GM19025 (cell line): ENCODE measurements at regions not wholly inside any gene's neighbourhood (a gene's known extent, or its start where the extent isn't known, plus 50 kb on each side); places are given as distances from the start of the nearest gene placed in this dataset.
"Not testable (repeated sequence)": the region's sequence is repeated elsewhere in the genome, so short reads cannot be mapped to it uniquely, and the experiment has no call there.

Experiments
- ATAC-seq: cut with Tn5 transposase; IDR thresholded peaks from one replicate; pipeline ENCODE4 v1.9.1; 2021; ENCODE audit warnings: mild to moderate bottlenecking, low read depth, moderate library complexity; ENCODE audit not compliant: unreplicated experiment

- not testable (repeated sequence) for ATAC-seq
Measured at GRCh38 chr1:146381196-146381595, 152.4 kb upstream of the NOTCH2NLA start.

DNA sequence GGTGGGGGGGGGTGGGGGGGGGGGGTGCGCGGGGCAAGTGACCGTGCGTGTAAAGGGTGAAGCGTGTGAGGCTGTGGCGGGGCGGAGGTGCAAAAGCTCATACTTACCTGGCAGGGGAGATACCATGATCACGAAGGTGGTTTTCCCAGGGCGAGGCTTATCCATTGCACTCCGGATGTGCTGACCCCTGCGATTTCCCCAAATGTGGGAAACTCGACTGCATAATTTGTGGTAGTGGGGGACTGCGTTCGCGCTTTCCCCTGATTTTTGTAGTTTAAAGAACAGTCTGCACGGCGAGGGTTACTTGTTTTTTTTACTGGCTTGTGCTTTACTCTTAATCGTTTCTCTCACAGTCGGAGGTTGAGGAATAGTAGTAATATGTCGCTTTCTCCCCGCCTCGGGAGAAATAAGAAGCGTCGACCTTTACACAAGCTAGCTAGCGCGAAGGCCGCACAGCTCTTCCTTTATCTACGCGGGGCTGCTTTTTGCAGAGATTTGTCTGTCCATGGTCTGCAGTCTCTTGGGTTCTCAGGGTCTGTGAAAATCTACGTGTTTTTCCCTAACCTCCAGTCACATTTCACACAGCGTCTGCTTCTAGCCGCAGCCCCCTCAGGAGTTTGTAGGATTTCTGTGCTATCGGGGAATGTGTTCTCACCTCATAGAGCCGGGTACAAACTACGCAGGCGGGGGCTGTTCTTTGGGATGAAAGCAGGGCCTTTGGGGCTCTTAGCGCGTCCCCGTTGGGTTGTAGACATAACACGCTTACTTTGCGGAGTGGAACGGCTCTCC lies 148.1 kb upstream of the NOTCH2NLA start:
- peak; percentile 91 for ATAC-seq

- ATAC-seq: peak; percentile 57
Measured at GRCh38 chr1:146376309-146376707, 147.5 kb upstream of the NOTCH2NLA start.

- ATAC-seq: not testable (repeated sequence)
Measured at GRCh38 chr1:146375108-146375507, 146.3 kb upstream of the NOTCH2NLA start.

- not testable (repeated sequence) for ATAC-seq
Measured at GRCh38 chr1:146369940-146370339, 141.1 kb upstream of the NOTCH2NLA start.

GRCh38 chr1:146355373-146355772 lies 126.6 kb upstream of the NOTCH2NLA start:
- ATAC-seq: not testable (repeated sequence)

- not testable (repeated sequence) for ATAC-seq
Measured at GRCh38 chr1:146326863-146327262, 98.0 kb upstream of the NOTCH2NLA start.

GRCh38 chr1:146324463-146324862 lies 95.6 kb upstream of the NOTCH2NLA start:
- ATAC-seq: not testable (repeated sequence)

GRCh38 chr1:146323302-146323701 lies 94.5 kb upstream of the NOTCH2NLA start:
- ATAC-seq: not testable (repeated sequence)

- not testable (repeated sequence) for ATAC-seq
Measured at GRCh38 chr1:146322893-146323292, 94.1 kb upstream of the NOTCH2NLA start.

DNA sequence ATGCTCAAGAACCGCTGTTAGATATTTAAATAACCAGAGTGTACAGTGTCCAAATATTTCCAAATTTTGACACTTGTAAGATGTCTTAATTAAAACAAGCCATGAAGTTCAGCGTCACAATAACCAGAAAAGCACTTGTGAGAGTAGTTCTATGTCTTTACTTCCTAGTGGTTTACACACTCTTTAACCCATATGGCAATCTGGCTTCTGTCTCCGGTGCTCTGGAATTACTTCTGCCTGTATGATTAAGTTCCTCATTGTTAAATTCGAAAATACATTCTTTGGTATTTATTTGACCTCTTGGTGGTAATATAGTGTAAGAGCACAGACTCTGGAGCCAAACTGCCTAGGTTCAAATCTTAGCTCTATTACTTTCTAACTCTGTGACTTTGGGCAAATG lies 89.9 kb upstream of the NOTCH2NLA start:
- ATAC-seq: not testable (repeated sequence)

DNA sequence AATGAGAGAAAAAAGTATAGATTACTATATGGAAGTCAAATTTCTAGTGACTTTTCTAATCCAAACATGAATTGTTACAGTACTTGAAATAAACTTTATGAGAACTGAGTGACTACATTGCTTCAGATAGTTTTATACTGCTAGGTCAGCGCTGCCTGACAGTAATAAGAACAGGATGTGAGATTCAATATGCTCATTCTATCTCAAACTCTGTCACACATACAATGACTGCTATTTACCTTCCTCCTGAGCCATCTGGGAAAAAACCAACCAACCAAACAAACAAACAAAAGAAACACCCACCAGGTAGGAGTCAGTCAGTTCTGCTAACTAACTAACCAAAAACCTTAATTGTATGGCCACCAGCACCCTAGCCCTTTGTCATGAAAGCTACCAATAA lies 89.0 kb upstream of the NOTCH2NLA start:
- not testable (repeated sequence) for ATAC-seq

DNA sequence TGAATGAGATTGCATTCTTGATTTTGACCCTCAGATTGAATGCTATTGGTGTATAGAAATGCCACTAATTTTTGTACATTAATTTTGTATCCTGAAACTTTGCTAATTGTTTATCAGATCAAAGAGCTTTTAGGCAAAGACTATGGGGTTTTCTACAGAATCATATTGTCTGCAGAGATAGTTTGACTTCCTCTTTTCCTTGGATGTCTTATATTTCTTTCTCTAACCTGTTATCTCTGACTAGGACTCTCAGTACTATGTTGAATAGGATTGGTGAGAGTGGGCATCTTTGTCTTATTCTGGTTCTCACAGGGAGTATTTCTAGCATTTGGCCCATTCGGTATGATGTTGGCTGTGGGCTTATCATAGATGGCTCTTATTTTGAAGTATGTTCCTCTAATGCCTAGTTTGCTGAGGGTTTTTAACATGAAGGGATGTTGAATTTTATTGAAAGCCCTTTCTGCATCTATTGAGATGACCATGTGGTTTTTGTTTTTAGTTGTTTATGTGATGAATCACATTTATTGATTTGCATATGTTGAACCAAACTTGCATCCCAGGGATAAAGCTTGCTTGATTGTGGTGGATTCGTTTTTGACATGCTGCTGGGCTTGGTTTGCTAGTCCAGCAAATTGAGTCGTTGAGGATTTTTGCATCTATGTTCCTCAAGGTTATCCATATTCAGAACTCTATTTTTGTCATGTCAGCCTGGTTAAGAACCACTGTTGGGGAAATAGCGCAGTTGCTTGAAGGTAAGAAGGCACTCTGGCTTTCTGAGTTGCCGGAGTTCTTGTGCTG lies 85.8 kb upstream of the NOTCH2NLA start:
- ATAC-seq: not testable (repeated sequence)

- ATAC-seq: not testable (repeated sequence)
Measured at GRCh38 chr1:146310579-146310978, 81.8 kb upstream of the NOTCH2NLA start.

DNA sequence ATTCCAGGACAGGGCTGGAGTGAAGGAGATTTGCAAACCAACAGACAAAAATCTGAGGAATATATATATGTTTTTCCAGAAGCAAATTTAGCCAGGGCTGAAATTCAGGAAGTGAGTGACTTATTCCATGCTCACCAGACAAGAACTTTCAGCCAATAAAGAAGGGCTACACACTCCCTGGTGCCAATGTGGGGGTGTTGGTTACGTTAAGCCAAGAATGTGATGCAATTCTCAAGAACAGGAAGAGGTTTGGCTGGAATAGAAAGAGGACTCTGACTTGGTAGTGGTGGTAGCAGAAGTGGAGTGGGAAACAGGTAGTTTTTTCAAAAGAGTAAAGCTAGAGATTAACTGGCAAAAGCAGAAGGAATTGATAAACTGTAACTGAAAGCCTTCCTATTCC lies 80.6 kb upstream of the NOTCH2NLA start:
- not testable (repeated sequence) for ATAC-seq

DNA sequence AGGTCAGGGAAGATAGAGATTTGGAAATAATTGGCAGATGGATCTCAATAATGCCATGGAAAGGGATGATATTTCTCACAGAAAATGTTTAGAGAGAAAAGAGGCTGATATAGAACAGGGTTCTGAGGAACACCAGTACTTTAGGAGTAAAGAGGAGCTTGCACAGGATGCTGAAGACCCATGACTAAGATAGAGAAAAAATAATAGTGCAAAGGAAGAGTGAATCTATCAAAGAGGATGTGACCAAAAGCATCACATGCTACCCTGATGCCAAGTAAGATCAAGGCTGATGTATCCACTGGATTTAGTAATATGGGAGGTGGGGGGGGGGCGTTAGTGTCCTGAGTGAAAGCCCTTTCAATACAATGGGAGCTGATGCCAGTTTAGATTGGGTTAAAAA lies 80.1 kb upstream of the NOTCH2NLA start:
- ATAC-seq: not testable (repeated sequence)

- ATAC-seq: not testable (repeated sequence)
Measured at GRCh38 chr1:146308152-146308551, 79.3 kb upstream of the NOTCH2NLA start.

- ATAC-seq: peak; percentile 94
Measured at GRCh38 chr1:146307632-146308031, 78.8 kb upstream of the NOTCH2NLA start.

- not testable (repeated sequence) for ATAC-seq
Measured at GRCh38 chr1:146306651-146307050, 77.8 kb upstream of the NOTCH2NLA start.

DNA sequence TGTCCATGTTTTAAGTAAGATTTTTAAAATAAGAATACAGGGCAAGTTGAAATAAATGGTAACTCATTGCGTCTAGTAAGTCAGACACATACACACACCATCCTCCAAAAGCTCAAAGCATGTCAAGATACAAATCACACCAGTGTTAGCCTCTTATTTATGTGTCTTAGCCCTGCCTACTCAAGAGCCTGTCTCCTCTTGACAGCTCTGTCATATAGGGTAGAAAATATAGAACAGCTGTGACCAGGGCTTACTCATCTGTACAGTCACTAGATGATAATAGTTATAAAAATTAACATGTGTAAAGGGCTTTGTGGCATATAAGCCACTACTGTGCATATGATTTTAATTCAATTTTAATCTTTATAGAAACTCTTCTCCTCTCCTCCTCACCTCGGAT lies 76.6 kb upstream of the NOTCH2NLA start:
- not testable (repeated sequence) for ATAC-seq

GRCh38 chr1:146298575-146298897 lies 69.7 kb upstream of the NOTCH2NLA start:
- peak; percentile 71 for ATAC-seq
